Stimulated activated CD4-positive, alpha-beta T cell treated with anti-CD3 and anti-CD28 coated beads, Interleukin-15, amount 100 ng/mL, for 1 hour (primary cell): ENCODE measurements at regions not wholly inside any gene's neighbourhood (a gene's known extent, or its start where the extent isn't known, plus 50 kb on each side); places are given as distances from the start of the nearest gene placed in this dataset.

Experiments
- DNase-seq, 2 donors: peaks; one replicate each; pipeline ENCODE4 v3.0.0-alpha.2; 2020; ENCODE audit warnings: low read depth in 1 of 2, low spot score in 1 of 2

DNA sequence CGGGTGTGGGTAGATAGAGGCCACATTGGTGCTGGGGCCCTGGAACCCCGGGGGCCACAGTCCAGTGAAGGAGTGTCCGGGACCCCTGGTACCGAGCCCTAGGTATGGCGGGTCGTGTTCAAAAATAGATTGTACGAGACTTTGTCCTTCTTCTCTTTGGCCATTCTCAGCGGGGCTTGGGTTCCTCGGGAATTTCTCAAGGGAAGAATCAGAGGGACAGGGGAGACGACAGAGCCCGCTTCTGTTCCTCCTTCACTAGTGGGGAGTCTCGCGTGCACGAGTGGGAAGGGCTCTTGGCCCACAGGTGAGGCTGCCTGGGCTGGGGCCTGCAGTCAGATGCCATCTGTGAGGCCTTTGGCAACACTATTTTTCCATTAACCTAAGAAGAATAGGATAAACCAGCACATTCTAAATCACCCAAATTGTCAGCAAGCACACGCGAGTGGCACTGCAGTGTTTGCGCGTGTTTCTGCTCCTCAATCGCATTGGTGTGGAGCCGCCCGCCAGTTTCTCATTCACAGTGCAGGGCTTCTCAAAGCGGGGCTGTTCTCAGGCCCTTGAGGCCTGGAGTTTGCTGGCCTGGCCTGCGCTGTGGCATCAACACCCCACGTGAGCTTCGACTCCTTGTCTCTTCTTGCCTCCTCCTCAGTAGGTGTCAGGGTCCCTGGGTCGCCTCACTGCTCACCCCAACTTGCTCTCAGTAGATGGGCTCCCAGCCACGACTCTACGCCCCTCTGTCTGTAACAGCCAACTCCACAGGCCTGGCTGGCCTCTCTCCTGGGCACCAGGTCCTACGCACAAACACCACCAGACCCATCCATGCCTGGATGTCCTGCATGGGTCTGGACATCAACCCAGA is 187.6 kb upstream of the SHH start:
- no peak for DNase-seq

DNA sequence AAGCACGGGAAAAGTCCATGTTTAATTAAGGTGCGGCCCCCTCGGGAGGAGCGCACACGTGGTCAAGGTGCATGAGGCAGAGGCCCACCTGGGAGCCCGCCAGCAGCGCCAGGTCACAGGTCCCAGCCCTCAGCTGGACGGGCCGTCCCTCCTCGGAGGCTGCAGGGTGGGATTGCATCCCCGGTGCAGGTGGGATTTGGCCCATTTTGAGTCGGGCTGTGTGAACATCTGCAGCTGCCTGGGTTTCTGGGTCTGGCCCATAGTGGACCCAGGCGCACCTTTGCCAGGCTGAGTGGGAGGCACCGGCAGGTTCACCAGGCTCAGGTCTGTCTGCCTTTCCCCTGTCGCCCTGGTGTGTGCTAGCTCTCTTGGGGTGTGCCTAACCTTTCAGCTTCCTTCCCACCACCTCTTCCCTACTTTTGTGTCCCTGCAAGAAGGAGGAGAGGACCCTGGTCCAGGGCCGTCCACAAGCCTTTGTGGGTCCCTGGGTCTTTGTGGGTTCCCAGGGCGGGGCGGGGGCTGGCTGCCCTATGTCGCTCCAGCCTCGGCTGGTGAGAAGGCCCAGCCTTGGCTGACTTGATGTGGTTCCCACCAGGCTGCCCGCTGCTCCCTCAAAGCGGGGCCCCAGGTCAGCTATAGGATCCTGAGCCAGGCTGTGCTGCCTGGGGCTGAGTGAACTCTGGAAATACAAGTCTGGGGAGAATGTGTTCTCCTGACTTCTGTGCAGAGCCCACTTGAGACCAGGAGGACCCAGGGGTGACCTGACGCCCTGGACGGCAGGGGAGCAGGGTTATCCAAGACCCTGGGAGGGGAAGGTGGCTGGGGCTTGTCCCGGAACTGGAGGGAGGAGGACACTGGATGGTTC is 186.7 kb upstream of the SHH start:
- DNase-seq = no peak

DNA sequence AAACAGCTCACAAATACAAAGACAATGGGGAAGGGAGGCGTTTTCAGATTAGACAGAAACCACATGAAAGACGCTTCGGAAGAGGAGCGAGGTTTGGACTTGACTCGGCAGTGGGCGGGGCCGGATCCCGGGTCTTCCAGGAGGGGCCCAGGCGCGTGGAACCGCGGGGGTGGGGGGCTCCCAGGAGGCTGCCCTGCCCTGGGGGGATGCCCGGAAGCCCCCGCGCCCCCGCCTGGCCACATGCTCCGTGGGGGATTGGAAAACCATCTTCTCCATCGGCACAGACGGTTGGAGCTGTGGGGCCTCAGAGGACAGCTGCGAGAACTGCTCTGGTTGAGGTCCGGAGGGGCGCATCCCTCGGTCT is 186.0 kb upstream of the SHH start:
- peak in 1 of 2 donors; percentile 16 for DNase-seq

- DNase-seq = no peak
Measured at GRCh38 chr7:155997431-155998327, 185.4 kb upstream of the SHH start.

DNA sequence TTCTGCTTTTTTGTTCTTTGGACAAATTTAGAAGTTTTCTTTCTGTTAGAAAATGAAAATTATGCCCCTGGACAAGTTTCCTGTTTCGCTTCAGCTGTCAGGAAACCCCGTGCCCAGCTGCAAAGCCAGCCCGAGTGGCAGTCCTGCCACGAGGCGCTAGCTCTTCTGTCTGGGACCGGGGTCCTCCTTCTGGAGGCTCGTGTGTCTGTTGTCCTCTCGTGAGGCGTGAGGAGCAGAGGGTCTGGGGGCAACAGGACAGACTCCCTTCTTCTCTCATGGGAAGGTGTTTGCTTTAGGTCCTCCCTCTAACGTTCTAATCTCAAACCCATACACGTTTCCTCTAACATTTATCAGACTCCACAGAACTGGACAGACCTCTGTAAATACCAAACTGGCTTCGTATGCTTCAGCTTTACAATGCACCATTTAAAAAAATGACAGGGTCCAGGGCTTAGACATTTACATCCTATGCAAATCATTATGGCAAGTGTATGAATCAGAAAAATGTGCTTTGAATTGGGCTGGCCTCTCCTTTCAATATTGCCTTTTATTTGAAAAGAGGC is 184.5 kb upstream of the SHH start:
- DNase-seq = no peak

GRCh38 chr7:155995183-155995612 is 182.9 kb upstream of the SHH start:
- no peak for DNase-seq

DNA sequence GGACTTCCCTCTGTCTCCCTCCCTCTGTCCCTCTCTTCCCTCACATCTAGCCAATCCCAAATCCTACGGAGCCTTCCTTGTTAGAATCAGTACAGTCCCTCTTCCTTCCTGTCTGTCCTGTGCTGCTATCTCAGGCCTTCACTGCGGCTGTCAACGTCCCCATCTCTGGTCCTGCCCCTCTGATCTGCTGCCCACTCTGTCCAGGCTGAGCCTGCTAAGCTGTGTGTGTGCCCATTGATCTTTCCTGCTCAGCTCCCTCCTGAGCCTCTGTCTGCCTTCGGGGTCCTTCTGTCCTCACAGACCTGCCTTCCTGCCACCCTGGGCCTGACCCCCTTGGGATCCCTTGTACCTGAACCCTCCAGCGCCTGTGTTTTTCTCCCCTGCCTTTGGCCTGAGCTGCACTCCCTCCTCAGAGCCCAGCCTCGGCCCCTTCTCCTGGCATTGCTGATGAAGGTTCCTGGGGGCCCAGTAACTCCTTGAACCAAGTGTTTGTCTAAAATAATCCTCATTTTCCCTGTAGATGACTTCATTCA is 182.1 kb upstream of the SHH start:
- DNase-seq = no peak

- no peak for DNase-seq
Measured at GRCh38 chr7:155993420-155994278, 181.4 kb upstream of the SHH start.

GRCh38 chr7:155992974-155993373 is 180.7 kb upstream of the SHH start:
- DNase-seq = no peak

GRCh38 chr7:155992538-155992937 is 180.3 kb upstream of the SHH start:
- DNase-seq = no peak

DNA sequence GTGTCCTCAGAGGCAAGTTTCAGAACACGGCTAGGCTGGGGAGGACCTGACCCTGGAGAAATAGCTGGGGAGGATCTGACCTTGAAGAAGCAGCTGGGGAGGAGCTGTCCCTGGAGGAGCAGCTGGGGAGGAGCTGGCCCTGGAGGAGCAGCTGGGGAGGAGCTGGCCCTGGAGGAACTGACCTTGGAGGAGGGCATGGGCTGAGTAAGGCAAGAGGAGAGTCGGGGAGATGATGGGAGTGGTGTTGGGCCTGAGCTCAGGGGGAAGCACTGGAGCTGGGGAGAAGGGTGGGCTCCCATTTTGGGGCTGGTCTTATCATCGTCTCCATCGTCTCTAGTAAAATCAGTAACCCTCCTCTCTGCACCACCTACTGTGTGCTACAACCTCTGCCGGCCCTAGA is 179.8 kb upstream of the SHH start:
- DNase-seq = no peak

DNA sequence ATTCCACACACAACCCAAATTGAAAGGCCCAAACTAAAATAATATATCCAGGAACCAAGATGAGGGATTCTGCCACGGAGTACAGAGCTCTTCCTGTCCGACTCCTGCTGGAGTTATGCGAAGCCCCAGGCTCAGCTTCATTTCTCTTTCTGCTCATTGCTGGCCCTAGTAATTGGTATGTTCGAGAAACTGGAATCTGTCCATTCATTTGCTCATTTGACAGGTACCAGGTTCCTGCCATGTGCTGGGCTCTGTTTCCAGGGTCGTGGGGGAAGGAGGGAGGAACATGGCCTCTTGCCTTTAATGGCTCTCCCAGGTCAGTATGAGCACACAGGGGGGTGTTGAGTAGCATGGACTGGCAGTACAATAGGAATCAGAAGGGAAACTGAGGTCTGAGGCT is 179.2 kb upstream of the SHH start:
- DNase-seq = no peak

GRCh38 chr7:155988416-155988815 is 176.2 kb upstream of the SHH start:
- no peak for DNase-seq

DNA sequence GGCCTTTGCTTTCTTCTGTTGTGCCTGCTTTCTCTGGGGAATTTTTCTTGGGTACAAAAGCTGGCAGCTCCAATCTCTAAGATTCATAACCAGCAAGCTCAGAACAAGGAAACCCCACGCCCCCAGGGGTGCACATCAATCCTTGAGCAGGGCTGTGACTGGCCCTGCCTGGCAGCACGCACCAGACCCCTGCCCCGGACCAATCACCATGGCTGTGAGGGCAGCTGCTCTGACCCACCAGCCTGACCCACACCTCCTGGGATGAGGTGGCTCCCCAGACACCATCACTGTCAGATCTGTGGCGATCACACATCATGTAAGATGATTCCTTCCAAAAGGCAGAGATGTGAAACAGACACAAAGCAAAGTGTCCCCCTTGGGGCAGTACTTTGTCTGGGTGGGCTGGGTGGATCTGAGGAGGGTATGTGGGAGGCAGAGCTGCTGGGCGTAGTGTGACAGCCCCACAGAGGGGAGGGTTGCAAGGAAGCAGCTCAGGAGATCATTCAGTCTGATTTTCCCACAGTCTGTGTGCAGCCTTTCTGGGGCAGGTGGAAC is 175.5 kb upstream of the SHH start:
- no peak for DNase-seq

GRCh38 chr7:155986497-155987160 is 174.4 kb upstream of the SHH start:
- no peak for DNase-seq

DNA sequence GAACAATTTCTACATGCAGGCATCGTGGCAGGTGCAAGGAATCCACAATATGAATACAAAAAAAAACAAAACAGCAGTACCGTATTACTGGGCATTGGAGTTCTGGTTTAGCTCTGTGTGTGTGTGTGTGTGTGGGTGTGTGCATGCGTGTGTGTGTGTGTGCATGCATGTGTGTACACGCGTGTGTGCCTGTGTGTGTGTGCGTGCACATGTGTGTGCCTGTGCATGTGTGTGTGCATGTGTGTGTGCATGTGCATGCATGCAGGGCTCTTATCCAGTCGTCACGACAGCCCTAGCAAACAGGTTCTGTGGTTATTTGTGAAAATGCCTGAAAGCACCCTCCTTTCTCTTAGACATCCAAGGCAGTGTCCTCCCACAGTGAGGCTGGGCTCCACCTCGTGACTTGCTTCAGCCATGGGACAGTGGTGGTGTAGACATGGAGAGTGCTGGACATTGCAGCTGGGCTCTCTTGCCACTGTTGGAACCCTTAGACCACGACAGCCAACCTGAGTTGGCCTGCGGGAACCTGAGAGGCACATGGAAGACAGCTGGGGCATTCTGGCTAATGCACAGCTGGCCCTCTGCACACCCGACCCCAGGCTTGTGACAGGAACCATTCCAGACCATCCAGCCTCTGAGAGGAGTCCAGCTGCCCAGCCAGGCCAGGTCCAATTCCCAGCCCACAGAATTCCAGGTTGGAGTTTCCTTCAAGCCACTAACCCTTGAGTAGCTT is 173.4 kb upstream of the SHH start:
- DNase-seq = no peak

DNA sequence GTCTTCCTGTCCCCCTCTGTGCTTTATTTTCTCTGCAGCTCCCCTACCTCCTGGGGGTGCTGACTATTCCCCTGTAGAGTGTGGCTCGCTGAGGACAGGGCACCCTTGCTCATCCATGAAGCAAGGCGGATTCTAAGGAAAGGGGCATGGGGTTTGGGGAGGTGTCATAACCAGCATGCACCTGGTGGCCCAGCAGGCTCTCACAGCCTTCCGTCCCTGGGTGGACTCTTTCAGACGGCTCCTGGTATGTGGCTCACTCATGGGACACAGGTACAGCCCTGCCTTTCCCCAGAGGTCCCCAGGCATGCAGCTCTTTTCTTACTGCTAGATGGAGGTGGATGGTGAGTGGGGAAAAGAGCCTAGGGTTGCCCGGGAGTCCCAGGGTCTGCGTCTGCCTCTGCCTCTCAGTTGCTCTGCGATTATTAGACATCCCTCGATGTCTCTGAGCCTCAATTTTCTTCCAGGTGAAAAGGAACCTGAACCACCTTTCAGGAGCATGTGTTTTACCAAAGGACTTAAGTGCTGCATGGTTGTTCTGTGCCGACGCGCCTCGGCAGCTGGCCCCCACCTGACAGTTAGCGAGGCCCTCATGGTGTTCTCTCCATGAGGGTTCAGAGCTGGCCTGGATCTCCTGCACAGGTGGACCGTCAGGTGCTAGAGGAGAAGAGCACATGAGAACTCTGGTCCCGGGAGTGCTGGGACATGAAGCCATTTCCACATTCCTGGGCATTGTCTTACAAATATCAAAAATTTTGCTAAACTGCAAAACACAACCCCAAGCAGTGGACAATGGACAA is 172.5 kb upstream of the SHH start:
- DNase-seq = no peak
